GM18868 (cell line): ENCODE measurements at regions not wholly inside any gene's neighbourhood (a gene's known extent, or its start where the extent isn't known, plus 50 kb on each side); places are given as distances from the start of the nearest gene placed in this dataset.
"Not testable (repeated sequence)": the region's sequence is repeated elsewhere in the genome, so short reads cannot be mapped to it uniquely, and the experiment has no call there.

ENCODE experiments used
- ATAC-seq: cut with Tn5 transposase; IDR thresholded peaks from one replicate; pipeline ENCODE4 v1.9.1; 2021; ENCODE audit warnings: mild to moderate bottlenecking, moderate library complexity; ENCODE audit not compliant: unreplicated experiment

- ATAC-seq: no peak
These were observed 536.3 kb downstream of the TMEM121 start for GRCh38 chr14:106062502-106063272.

GRCh38 chr14:106067935-106068334 lies 541.6 kb downstream of the TMEM121 start:
- no peak for ATAC-seq

- ATAC-seq: no peak
These were observed 543.6 kb downstream of the TMEM121 start for GRCh38 chr14:106069804-106070625.

- no peak for ATAC-seq
These were observed 554.5 kb downstream of the TMEM121 start for GRCh38 chr14:106080922-106081321.

GRCh38 chr14:106081721-106082120 lies 555.3 kb downstream of the TMEM121 start:
- not testable (repeated sequence) for ATAC-seq

- ATAC-seq: no peak
These were observed 556.7 kb downstream of the TMEM121 start for GRCh38 chr14:106083082-106083481.

- no peak for ATAC-seq
These were observed 561.5 kb downstream of the TMEM121 start for GRCh38 chr14:106087837-106088236.

- not testable (repeated sequence) for ATAC-seq
These were observed 562.5 kb downstream of the TMEM121 start for GRCh38 chr14:106088860-106089259.

- no peak for ATAC-seq
These were observed 568.3 kb downstream of the TMEM121 start for GRCh38 chr14:106094654-106095189.

- ATAC-seq: no peak
These were observed 581.3 kb downstream of the TMEM121 start for GRCh38 chr14:106107703-106108102.

- no peak for ATAC-seq
These were observed 583.0 kb downstream of the TMEM121 start for GRCh38 chr14:106109337-106109736.

- no peak for ATAC-seq
These were observed 589.0 kb downstream of the TMEM121 start for GRCh38 chr14:106115401-106115800.

- not testable (repeated sequence) for ATAC-seq
These were observed 590.1 kb downstream of the TMEM121 start for GRCh38 chr14:106116339-106116930.

GRCh38 chr14:106120101-106120500 lies 593.7 kb downstream of the TMEM121 start:
- no peak for ATAC-seq

GRCh38 chr14:106129274-106129673 lies 602.9 kb downstream of the TMEM121 start:
- ATAC-seq: no peak

GRCh38 chr14:106129904-106130661 lies 603.7 kb downstream of the TMEM121 start:
- ATAC-seq: not testable (repeated sequence)

- not testable (repeated sequence) for ATAC-seq
These were observed 606.7 kb downstream of the TMEM121 start for GRCh38 chr14:106133126-106133525.

- no peak for ATAC-seq
These were observed 608.5 kb downstream of the TMEM121 start for GRCh38 chr14:106134886-106135285.

GRCh38 chr14:106141242-106142220 lies 615.1 kb downstream of the TMEM121 start:
- no peak for ATAC-seq
